ENCODE measurements at regions not wholly inside any gene's neighbourhood (a gene's known extent, or its start where the extent isn't known, plus 50 kb on each side); places are given as distances from the start of the nearest gene placed in this dataset.

- H3K4me1 ChIP-seq (ENCODE audit: control insufficient read depth in 2 of 2, insufficient read depth in 2 of 2, low read length in 2 of 2), result peaks cover 8 to 16% of the 10 kb centered on the region in 2 donors
- H3K36me3 ChIP-seq (ENCODE audit: control insufficient read depth in 2 of 3, insufficient read depth in 3 of 3, low read length in 3 of 3), result no peaks in the 10 kb centered on the region
- intact Hi-C loops (cut with micrococcal nuclease), result loop anchor here (1.0 to 5.0 kb wide), 3 partner anchors 37 to 53 kb away; partner anchors contain the start of gene CDKN2AIPNL (in 1 of the 2)
- Mint-ChIP-seq H3K36me3 (no peaks in the 10 kb centered on the region), H3K27ac (peak overlapping the region in 5 of 9 donors; percentile 6 to 92 (median 32)), H3K9me3 (no peaks in the 10 kb centered on the region), H3K4me1 (peaks cover 7 to 25% (median 18%) of the 10 kb centered on the region in 7 donors), H3K27me3 (no peaks in the 10 kb centered on the region), H3K4me3 (peak overlapping the region; percentile 72 to 93 (median 84))
- POLR2A ChIA-PET, result interaction anchor here (0.9 to 5.1 kb wide), 7 partner anchors 50 to 239 kb away, joined by 3 to 60 read pairs (median 5); partner anchors contain the start of genes CDKN2AIPNL, JADE2, PPP2CA and UBE2B
- H3K27ac ChIP-seq (ENCODE audit: low read depth, low read length), result peak overlapping the region; percentile 66
- CTCF ChIA-PET, result interaction anchor here (0.6 to 1.6 kb wide), 3 partner anchors 27 to 1044 kb away, joined by 3 to 4 read pairs (median 4); no protein-coding TSS in a partner anchor
- peak overlapping the region; percentile 71 for H3K4me3 ChIP-seq (ENCODE audit: low read length)
- no peak for ATAC-seq
- no peaks in the 10 kb centered on the region for H3K9me3 ChIP-seq (ENCODE audit: control insufficient read depth in 2 of 3, low read length in 3 of 3)
- DNase-seq, result peak in 1 of 9 donors; percentile 30
- H3K27me3 ChIP-seq (ENCODE audit: control insufficient read depth in 2 of 2, insufficient read depth in 2 of 2, low read length in 2 of 2), result no peaks in the 10 kb centered on the region
Measured at GRCh38 chr5:134464988-134465815, 53.5 kb upstream of the CDKN2AIPNL start.

GRCh38 chr5:134463991-134464760 is 52.5 kb upstream of the CDKN2AIPNL start:
- CTCF ChIA-PET, result no interaction called here
- intact Hi-C loops (cut with micrococcal nuclease), result no loop called here
- Mint-ChIP-seq H3K4me1 (peaks cover 7 to 25% (median 18%) of the 10 kb centered on the region in 7 donors), H3K9me3 (no peaks in the 10 kb centered on the region), H3K4me3 (peak overlapping the region in 4 of 10 donors; percentile 19 to 81 (median 28)), H3K27ac (peak overlapping the region in 1 of 9 donors; percentile 48), H3K27me3 (no peaks in the 10 kb centered on the region), H3K36me3 (no peaks in the 10 kb centered on the region)
- DNase-seq (no peak), ATAC-seq (no peak)
- POLR2A ChIA-PET, result interaction anchor here (2.3 to 5.1 kb wide), 2 partner anchors 53 to 60 kb away, joined by 10 to 60 read pairs; partner anchors contain the start of genes CDKN2AIPNL and JADE2
- no peaks in the 10 kb centered on the region for H3K36me3 ChIP-seq (ENCODE audit: control insufficient read depth in 2 of 3, insufficient read depth in 3 of 3, low read length in 3 of 3)
- no peak overlapping the region for H3K4me3 ChIP-seq (ENCODE audit: low read length)
- no peaks in the 10 kb centered on the region for H3K9me3 ChIP-seq (ENCODE audit: control insufficient read depth in 2 of 3, low read length in 3 of 3)
- H3K27ac ChIP-seq (ENCODE audit: low read depth, low read length), result no peak overlapping the region
- peaks cover 8 to 16% of the 10 kb centered on the region in 2 donors for H3K4me1 ChIP-seq (ENCODE audit: control insufficient read depth in 2 of 2, insufficient read depth in 2 of 2, low read length in 2 of 2)
- no peaks in the 10 kb centered on the region for H3K27me3 ChIP-seq (ENCODE audit: control insufficient read depth in 2 of 2, insufficient read depth in 2 of 2, low read length in 2 of 2)

- no peak overlapping the region for H3K27ac ChIP-seq (ENCODE audit: low read depth, low read length)
- H3K9me3 ChIP-seq (ENCODE audit: control insufficient read depth in 2 of 3, low read length in 3 of 3), result no peaks in the 10 kb centered on the region
- no peaks in the 10 kb centered on the region for H3K27me3 ChIP-seq (ENCODE audit: control insufficient read depth in 2 of 2, insufficient read depth in 2 of 2, low read length in 2 of 2)
- H3K4me1 ChIP-seq (ENCODE audit: control insufficient read depth in 2 of 2, insufficient read depth in 2 of 2, low read length in 2 of 2), result peaks cover 8 to 16% of the 10 kb centered on the region in 2 donors
- ATAC-seq, result no peak
- peaks cover 7 to 25% (median 18%) of the 10 kb centered on the region in 7 donors for H3K4me1 Mint-ChIP-seq
- H3K36me3 ChIP-seq (ENCODE audit: control insufficient read depth in 2 of 3, insufficient read depth in 3 of 3, low read length in 3 of 3), result no peaks in the 10 kb centered on the region
- no peaks in the 10 kb centered on the region for H3K27me3 Mint-ChIP-seq
- POLR2A ChIA-PET, result interaction anchor here (5.1 kb wide), 1 partner anchor 61 kb away, joined by 60 read pairs; the partner anchor contains the start of gene JADE2
- peak overlapping the region in 2 of 9 donors; percentile 46 to 48 for H3K27ac Mint-ChIP-seq
- no peak overlapping the region for H3K4me3 Mint-ChIP-seq
- DNase-seq, result no peak
- CTCF ChIA-PET, result no interaction called here
- intact Hi-C loops (cut with micrococcal nuclease), result no loop called here
- H3K9me3 Mint-ChIP-seq, result no peaks in the 10 kb centered on the region
- H3K4me3 ChIP-seq (ENCODE audit: low read length), result no peak overlapping the region
- H3K36me3 Mint-ChIP-seq, result no peaks in the 10 kb centered on the region
Measured at GRCh38 chr5:134463176-134463720, 51.6 kb upstream of the CDKN2AIPNL start.

- DNase-seq, result no peak
- POLR2A ChIA-PET, result interaction anchor here (1.7 to 5.1 kb wide), 2 partner anchors 62 to 63 kb away, joined by 4 to 60 read pairs; partner anchors contain the start of gene JADE2
Measured at GRCh38 chr5:134462761-134463160, 51.1 kb upstream of the CDKN2AIPNL start.

GRCh38 chr5:134462047-134462575 is 50.4 kb upstream of the CDKN2AIPNL start:
- Histone ChIP-seq H3K4me1 (ENCODE audit: control insufficient read depth in 2 of 2, insufficient read depth in 2 of 2, low read length in 2 of 2) (peaks cover 8 to 16% of the 10 kb centered on the region in 2 donors), H3K27ac (ENCODE audit: low read depth, low read length) (no peak overlapping the region), H3K9me3 (ENCODE audit: control insufficient read depth in 2 of 3, low read length in 3 of 3) (no peaks in the 10 kb centered on the region), H3K4me3 (ENCODE audit: low read length) (no peak overlapping the region), H3K36me3 (ENCODE audit: control insufficient read depth in 2 of 3, insufficient read depth in 3 of 3, low read length in 3 of 3) (no peaks in the 10 kb centered on the region), H3K27me3 (ENCODE audit: control insufficient read depth in 2 of 2, insufficient read depth in 2 of 2, low read length in 2 of 2) (no peaks in the 10 kb centered on the region)
- CTCF ChIA-PET, result interaction anchor here (1.1 to 1.4 kb wide), 2 partner anchors 65 to 125 kb away, joined by 3 to 8 read pairs; no protein-coding TSS in a partner anchor
- peaks cover 6 to 18% (median 14%) of the 10 kb centered on the region in 7 donors for H3K4me1 Mint-ChIP-seq
- no peak for DNase-seq
- no peak overlapping the region for H3K4me3 Mint-ChIP-seq
- no peaks in the 10 kb centered on the region for H3K36me3 Mint-ChIP-seq
- no peaks in the 10 kb centered on the region for H3K9me3 Mint-ChIP-seq
- H3K27ac Mint-ChIP-seq, result no peak overlapping the region
- no peak for ATAC-seq
- POLR2A ChIA-PET, result interaction anchor here (1.7 kb wide), 1 partner anchor 64 kb away, joined by 4 read pairs; no protein-coding TSS in a partner anchor
- intact Hi-C loops (cut with micrococcal nuclease), result no loop called here
- no peaks in the 10 kb centered on the region for H3K27me3 Mint-ChIP-seq

More at GRCh38 chr5:134462761-134463160, 51.1 kb upstream of the CDKN2AIPNL start:
- no peaks in the 10 kb centered on the region for H3K36me3 Mint-ChIP-seq
- CTCF ChIA-PET, result interaction anchor here (1.1 kb wide), 1 partner anchor 64 kb away, joined by 3 read pairs; no protein-coding TSS in a partner anchor
- no peak overlapping the region for H3K4me3 Mint-ChIP-seq
- ATAC-seq, result no peak
- Histone ChIP-seq H3K36me3 (ENCODE audit: control insufficient read depth in 2 of 3, insufficient read depth in 3 of 3, low read length in 3 of 3) (no peaks in the 10 kb centered on the region), H3K4me1 (ENCODE audit: control insufficient read depth in 2 of 2, insufficient read depth in 2 of 2, low read length in 2 of 2) (peaks cover 8 to 16% of the 10 kb centered on the region in 2 donors), H3K9me3 (ENCODE audit: control insufficient read depth in 2 of 3, low read length in 3 of 3) (no peaks in the 10 kb centered on the region), H3K27ac (ENCODE audit: low read depth, low read length) (no peak overlapping the region), H3K4me3 (ENCODE audit: low read length) (no peak overlapping the region), H3K27me3 (ENCODE audit: control insufficient read depth in 2 of 2, insufficient read depth in 2 of 2, low read length in 2 of 2) (no peaks in the 10 kb centered on the region)
- H3K9me3 Mint-ChIP-seq, result no peaks in the 10 kb centered on the region
- no peak overlapping the region for H3K27ac Mint-ChIP-seq
- H3K27me3 Mint-ChIP-seq, result no peaks in the 10 kb centered on the region
- peaks cover 7 to 24% (median 17%) of the 10 kb centered on the region in 7 donors for H3K4me1 Mint-ChIP-seq
- intact Hi-C loops (cut with micrococcal nuclease), result no loop called here

Measured in naive thymus-derived CD4-positive, alpha-beta T cell (primary cell).